Superior temporal gyrus (tissue), 1 donor: ENCODE measurements at regions not wholly inside any gene's neighbourhood (a gene's known extent, or its start where the extent isn't known, plus 50 kb on each side); places are given as distances from the start of the nearest gene placed in this dataset.
"Not testable (repeated sequence)": the region's sequence is repeated elsewhere in the genome, so short reads cannot be mapped to it uniquely, and the experiment has no call there.

Source experiments
- DNase-seq: peaks from one replicate; pipeline ENCODE4 v3.0.0-alpha.2; 2016; ENCODE audit errors: extremely low spot score

DNA sequence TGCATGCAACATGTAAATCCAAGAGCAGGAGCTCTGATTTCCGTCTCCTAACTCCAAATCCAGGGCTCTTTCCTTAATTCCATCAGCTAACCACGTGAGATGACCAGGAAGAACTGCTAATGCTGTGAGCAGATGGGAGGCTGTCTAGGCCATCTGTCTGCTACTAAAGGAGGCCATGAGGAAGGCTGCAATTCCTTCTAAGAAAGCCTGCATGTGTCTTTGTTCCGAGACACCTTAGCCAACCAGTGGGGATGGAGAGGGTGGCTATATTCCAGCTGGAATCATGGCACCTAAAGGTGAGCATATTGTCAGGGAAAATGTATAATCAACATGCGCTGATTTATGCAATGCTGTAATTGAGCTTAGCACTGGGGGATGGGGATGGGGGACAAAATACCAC is 267.2 kb upstream of the CDH5 start:
- DNase-seq = peak; percentile 45

DNA sequence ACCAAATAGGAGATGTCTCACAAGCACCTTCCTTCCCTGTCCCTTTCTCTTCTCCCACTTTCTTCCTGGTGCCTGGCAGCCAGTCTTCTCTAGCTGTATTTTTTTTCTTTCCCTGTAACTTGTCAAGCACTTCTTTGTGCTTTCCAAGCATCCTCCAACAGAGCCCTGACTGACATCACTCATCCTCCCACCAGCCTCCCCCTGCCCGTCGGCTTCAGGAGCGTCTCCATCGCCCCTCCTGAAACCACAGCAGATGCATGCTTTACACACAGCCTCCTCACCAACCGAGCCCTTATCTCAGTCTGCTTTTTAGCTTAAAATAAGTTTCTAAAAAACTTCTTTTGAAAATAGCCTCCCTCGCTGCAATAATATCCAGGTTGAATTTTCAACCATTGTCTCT is 268.7 kb upstream of the CDH5 start:
- DNase-seq = no peak

DNA sequence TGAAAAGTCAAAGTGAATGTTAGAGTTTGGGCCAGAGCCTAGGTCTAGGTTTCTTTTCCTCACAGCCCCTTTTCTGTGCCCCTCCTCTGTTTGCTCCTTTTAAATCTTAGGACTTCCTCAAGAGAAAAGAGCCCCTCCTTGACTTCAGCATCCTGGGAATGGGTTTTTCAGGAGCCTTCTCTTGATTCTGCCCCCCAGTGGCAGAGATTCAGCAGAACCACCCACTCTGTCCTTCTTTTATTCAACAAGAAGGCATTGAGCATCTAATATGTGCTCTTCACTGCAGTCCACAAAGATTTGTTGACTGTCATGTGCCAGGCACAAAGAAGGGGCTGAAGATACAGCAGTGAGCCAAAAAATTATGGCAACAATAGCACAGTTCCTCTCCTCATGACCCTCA is 270.8 kb upstream of the CDH5 start:
- DNase-seq = no peak

- no peak for DNase-seq
Measured at GRCh38 chr16:66093191-66093590, 273.3 kb upstream of the CDH5 start.

DNA sequence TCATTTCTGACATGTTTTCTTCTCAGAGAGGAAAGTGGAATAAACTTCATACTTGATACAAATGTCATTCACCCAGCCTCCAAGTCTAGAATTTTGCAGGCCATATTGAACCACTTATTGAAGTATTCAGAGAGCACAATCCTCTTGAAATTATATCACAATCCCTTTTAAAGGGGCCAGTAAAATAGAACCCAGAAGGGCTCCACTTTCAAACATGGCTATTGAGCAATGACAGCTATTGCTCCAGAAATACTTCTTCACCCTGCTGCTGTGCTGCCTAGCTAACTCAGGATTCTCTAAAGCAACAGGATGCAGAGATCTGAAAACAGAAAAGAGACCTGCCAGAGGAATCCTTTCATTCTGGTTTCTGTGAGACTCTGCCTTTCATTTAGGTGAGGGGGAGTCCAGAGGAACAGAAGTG is 275.0 kb upstream of the CDH5 start:
- no peak for DNase-seq

DNA sequence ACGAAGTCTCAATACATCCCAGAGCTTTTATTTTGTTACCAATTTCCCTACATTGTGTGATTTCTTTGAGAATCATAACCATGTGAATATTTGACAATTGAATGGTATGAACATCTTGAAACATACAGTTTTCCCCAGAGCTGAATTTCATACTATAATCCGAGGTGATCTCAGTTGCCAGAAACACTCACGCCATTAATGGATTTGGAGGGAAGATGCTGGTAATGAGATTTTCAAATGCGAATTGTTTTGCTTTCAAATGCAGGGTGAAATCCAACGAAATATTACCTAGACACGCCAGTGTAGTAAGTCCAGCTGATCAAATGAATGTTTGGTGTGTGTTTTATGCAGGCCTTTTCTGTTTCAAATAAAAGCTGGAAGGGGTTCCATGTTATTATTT is 277.8 kb upstream of the CDH5 start:
- DNase-seq = no peak

GRCh38 chr16:66087308-66087707 is 279.2 kb upstream of the CDH5 start:
- no peak for DNase-seq

- DNase-seq = no peak
Measured at GRCh38 chr16:66085651-66086050, 280.8 kb upstream of the CDH5 start.

- DNase-seq = not testable (repeated sequence)
Measured at GRCh38 chr16:66084731-66085130, 281.8 kb upstream of the CDH5 start.

- no peak for DNase-seq
Measured at GRCh38 chr16:66084306-66084705, 282.2 kb upstream of the CDH5 start.

DNA sequence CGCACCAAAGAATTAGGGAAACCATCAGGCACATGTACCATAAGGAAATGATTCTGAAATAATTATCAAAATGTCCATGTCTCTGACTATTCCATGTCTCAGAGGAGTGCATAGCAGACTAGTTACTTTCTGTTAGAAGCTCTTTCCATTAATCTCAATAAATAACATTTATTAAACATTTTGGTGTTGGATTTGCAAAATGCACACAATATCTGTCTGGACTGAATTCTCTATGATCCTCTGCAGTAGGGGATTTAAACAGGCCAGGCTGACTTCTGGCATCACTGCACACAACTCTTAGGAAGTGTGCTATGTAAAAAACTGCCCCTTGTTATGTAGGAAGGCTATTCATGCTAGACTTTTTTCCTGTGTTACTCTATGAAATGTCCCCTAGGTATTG is 283.3 kb upstream of the CDH5 start:
- no peak for DNase-seq

DNA sequence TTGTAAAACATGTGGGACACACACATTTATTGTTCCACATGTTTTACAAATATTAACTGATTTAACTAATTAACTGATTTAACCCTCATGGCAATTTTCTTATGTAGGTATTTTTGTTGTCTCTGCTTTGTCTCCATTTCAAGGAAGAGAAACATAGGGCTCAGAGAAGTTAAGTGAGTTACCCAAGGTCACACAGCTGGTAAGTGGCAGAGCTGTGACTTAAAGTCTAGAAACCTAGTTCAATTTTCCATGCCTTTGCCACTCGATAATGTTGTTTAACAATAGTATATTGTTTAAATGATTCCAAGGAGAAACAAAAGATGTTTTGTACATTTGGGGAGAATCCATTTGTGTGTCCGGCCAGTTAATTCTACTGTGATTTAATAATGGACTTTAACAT is 284.1 kb upstream of the CDH5 start:
- DNase-seq = no peak

DNA sequence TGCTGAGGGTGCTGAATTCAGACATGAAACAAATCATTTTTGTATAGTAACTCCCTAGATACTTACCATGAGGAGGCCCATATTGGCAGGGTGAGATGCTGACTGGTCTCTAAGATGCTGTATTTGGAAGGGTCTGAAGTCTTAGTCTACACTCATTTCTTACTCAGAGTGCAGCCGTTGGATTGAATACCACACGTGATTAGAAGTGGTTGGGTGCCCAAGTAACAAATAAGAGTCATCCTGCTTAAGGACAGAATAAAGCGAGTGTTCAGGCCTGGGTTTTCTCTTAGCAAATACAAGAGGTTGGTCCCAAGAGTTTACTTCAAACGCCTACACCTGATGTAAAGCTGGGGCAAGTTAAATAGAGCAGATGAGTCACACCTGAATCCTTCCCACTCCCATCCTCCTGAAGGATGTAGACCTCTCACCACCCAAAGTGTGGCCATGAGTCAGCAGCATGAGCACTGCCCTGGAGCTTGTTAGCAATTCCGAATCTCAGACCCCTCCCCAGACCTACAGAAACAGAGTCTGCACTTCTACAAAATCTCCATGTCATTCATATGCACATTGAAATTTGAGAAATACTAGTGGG is 284.6 kb upstream of the CDH5 start:
- no peak for DNase-seq

- DNase-seq = no peak
Measured at GRCh38 chr16:66079671-66080334, 286.7 kb upstream of the CDH5 start.

GRCh38 chr16:66070140-66070917 is 296.2 kb upstream of the CDH5 start:
- DNase-seq = peak; percentile 24

DNA sequence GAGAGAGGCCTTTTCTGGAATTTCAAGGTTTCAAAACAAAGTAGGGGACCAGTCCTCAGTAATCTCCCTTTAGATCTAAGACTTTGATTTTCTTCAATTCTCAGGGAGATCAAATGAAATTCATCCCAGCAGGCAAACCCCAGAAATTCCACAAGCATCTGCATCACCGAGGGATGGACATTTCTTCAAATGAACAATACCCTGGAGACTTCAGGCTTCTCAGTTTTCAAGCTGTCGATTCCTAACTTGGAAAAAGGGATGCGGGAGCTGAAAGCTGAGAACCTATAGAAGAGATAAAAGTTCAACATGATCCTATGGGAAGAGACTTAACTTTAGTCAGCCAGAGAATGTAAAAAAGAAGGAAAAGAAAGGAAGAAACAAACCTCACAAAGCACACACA is 296.9 kb upstream of the CDH5 start:
- DNase-seq = no peak

GRCh38 chr16:66066404-66066803 is 300.1 kb upstream of the CDH5 start:
- no peak for DNase-seq

GRCh38 chr16:66065925-66066324 is 300.6 kb upstream of the CDH5 start:
- DNase-seq = no peak

DNA sequence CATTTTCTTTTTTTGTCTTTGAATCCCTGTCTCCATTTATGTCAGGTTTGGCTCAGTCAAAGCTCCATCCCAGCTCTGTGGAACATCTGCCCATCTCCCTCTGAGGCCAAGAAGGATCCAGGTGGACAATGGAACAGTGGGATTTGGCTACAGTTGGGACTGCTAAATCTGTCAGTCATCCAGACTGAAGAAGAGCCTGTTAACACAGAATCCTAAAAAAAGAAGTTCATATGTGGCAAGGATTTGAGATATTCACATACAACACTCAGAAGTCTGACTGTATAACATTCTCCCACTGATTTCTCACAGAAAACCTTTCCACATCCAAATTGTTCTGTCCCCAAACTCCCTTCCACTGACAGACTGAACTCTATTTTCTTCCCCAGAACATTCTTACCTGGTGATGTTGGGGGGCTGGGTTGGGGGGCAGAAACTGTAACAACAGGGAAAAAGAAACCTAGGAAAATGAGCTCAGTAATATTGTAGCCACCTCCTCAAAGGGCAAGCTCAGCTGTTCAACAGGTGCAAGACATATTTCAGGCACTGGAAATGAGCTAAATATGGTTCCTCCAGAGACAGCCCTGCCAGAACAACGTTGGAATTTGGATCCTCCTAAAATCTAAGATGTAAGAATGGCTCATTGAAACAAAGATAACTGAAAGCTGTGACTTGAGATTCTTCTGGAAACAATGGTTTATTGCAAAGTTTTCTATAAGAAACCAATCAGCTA is 301.5 kb upstream of the CDH5 start:
- DNase-seq = no peak

DNA sequence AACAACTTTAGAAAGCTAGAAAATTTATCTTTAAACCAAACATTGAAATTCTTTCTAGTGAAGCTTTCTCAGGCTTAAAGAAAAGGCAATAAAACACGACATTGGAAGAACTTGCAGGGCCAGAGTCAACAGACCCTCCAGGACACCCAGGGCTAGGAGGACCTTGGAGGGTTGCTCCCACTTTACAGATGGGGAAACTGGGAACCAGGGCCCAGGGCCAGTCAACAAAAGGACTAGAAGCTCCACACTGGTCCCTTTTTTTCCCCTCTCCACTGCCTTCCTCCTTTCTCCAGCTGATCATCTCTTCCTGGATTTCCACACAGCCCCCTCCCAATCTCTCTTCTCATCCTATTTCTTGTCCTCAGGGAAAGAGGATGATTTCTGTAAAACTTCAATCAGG is 307.7 kb upstream of the CDH5 start:
- DNase-seq = no peak

GRCh38 chr16:66058172-66058691 is 308.3 kb upstream of the CDH5 start:
- DNase-seq = no peak

DNA sequence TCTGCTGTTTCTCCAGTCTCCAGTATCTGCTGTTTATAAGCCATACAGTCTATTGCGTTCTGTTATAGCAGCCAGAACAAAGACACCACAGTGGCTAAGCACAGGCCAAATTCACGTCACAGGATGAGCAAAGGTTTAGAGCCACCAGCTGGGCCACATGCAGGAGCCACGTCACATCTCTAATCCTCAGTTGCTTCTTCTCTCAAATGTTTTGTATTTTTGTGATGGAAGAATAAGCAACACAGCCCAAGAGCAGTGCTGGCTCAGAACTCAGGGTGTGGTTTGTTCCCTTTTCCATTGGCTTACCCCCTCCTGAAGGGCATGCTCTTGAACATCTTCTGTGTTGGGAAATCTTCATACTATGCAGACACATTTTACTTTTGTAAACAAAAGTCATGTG is 309.4 kb upstream of the CDH5 start:
- no peak for DNase-seq
